WERI-Rb-1 (cell line): ENCODE measurements at regions not wholly inside any gene's neighbourhood (a gene's known extent, or its start where the extent isn't known, plus 50 kb on each side); places are given as distances from the start of the nearest gene placed in this dataset.
"Not testable (repeated sequence)": the region's sequence is repeated elsewhere in the genome, so short reads cannot be mapped to it uniquely, and the experiment has no call there.

Experiments used
- DNase-seq: peaks from one replicate; pipeline ENCODE4 v3.0.0-alpha.2; 2020
- H3K27ac ChIP-seq: fragments of 250-450 bp; sonication (Bioruptor Pico); 2 replicates; pipeline ENCODE4 v1.5.1; 2020; ENCODE audit warnings: mild to moderate bottlenecking, moderate library complexity
- H3K27me3 ChIP-seq: fragments of 250-450 bp; sonication (Bioruptor Pico); 2 replicates; pipeline ENCODE4 v1.5.1; 2021; ENCODE audit warnings: mild to moderate bottlenecking, low read depth, moderate library complexity; ENCODE audit not compliant: insufficient read depth, severe bottlenecking
- H3K36me3 ChIP-seq: fragments of 250-450 bp; sonication (Bioruptor Pico); 2 replicates; pipeline ENCODE4 v1.5.1; 2020; ENCODE audit warnings: mild to moderate bottlenecking, moderate library complexity
- H3K4me3 ChIP-seq: 2 replicates; pipeline ENCODE4 v1.5.1; 2011; ENCODE audit warnings: low read depth, mild to moderate bottlenecking, control low read depth, low read length
- H3K9me3 ChIP-seq: fragments of 250-450 bp; sonication (Bioruptor Pico); 2 replicates; pipeline ENCODE4 v1.5.1; 2021; ENCODE audit warnings: mild to moderate bottlenecking, moderate library complexity; ENCODE audit not compliant: severe bottlenecking
- CTCF ChIP-seq: IDR thresholded peaks from 2 replicates; pipeline ENCODE4 v1.5.1; 2011; ENCODE audit warnings: low read depth, mild to moderate bottlenecking, control low read depth, inconsistent platforms, low read length

GRCh38 chr5:86565197-86565789 is 52.4 kb upstream of the COX7C start:
- no peak for TF ChIP-seq CTCF
- H3K36me3 ChIP-seq: no peaks in the 10 kb centered on the region
- no peak for DNase-seq
- H3K4me3 ChIP-seq: no peak overlapping the region
- no peak overlapping the region for H3K27ac ChIP-seq
- H3K9me3 ChIP-seq: no peaks in the 10 kb centered on the region
- H3K27me3 ChIP-seq: no peaks in the 10 kb centered on the region

DNA sequence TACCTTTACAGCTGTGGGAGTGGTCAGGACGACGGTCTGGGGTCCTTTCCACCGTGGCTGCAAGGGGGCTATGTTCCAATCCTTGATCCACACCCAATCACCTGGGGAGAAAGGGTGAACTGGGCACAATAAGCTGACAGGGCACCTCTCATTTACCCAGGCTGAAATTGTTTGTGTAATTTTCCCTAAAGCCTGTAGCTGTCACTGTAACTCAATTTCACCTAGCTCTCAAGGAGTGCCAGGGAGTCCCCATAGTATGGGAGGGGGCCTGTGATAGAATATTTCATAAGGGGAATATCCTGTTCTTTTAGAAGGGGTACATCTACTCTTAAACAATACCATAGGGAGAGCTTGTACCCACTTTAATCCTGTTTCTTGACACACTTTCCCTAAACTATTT is 51.7 kb upstream of the COX7C start:
- not testable (repeated sequence) for H3K27ac ChIP-seq, DNase-seq, H3K27me3 ChIP-seq, H3K9me3 ChIP-seq, H3K36me3 ChIP-seq, H3K4me3 ChIP-seq
- peak; percentile 26; the same call in 1 of the 2 replicates for TF ChIP-seq CTCF
